Inferior parietal cortex (tissue), 1 donor: ENCODE measurements at regions not wholly inside any gene's neighbourhood (a gene's known extent, or its start where the extent isn't known, plus 50 kb on each side); places are given as distances from the start of the nearest gene placed in this dataset.
"Not testable (repeated sequence)": the region's sequence is repeated elsewhere in the genome, so short reads cannot be mapped to it uniquely, and the experiment has no call there.

Source experiments
- DNase-seq: peaks from one replicate; pipeline ENCODE4 v3.0.0-alpha.2; 2016; ENCODE audit errors: extremely low spot score

DNA sequence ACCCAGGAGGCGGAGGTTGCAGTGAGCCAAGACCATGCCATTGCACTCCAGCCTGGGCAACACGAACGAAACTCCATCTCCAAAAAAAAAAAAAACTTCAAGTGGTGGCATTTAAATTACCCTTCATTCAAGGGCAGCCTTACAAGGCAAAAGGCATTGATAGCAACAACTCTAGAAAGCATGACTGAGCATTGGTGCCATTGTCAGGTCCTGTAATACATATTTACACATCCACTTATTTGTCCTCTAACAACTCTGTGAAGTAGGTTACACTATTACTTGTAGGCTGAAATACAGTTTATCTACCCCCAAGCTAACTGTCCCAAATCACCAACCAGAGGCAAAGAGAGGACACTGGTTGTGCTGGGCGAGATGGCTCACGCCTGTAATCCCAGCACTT is 52.7 kb upstream of the LARP1 start:
- DNase-seq: no peak

- not testable (repeated sequence) for DNase-seq
Measured at GRCh38 chr5:154701725-154702124, 53.5 kb upstream of the LARP1 start.

- DNase-seq: no peak
Measured at GRCh38 chr5:154701181-154701580, 54.0 kb upstream of the LARP1 start.

DNA sequence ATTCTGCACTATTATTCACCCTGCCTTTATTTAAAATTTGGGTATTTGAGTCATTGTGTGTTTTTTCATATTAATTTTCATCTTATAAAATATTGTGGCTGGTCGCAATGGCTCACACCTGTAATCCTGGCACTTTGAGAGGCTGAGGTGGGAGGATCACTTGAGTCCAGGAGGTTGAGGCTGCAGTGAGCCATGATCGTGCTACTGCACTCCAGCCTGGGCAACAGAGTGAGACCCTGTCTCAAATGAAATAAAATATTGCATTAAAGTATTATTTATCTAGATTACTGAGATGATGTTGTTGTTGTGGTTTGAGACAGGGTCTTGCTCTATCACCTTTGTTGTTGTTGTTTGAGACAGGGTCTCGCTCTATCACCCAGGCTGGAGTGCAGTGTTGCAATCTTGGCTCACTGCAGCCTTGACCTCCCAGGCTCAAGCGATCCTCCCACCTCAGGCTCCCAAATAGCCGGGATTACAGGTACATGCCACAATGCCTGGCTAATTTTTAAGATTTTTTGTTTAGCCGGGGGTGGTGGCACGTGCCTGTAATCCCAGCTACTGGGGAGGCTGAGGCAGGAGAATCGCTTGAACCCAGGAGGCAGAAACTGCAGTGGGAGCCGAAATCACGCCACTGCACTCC is 54.8 kb upstream of the LARP1 start:
- not testable (repeated sequence) for DNase-seq

GRCh38 chr5:154698763-154699162 is 56.4 kb upstream of the LARP1 start:
- DNase-seq: no peak

- no peak for DNase-seq
Measured at GRCh38 chr5:154697371-154697770, 57.8 kb upstream of the LARP1 start.

DNA sequence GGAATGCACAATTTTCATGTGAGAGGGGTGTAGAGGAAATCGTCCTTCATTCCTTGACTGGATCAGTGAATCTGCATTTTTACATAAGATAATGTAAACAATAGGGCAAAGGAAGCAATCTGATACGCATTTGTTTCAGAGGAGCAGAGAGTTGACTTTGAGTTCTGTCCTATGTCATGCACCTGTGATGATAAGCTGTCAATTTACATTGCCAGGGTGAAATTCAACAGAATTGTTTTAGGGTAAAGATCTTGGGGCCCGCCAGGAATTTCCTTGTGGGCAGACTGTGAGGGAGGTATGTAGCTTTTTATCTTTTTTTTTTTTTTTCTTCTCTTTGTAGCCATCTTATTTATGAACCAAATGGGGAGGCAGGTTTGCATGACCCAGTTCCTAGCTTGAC is 58.3 kb upstream of the LARP1 start:
- DNase-seq: no peak

- no peak for DNase-seq
Measured at GRCh38 chr5:154694159-154694558, 61.0 kb upstream of the LARP1 start.

- DNase-seq: no peak
Measured at GRCh38 chr5:154690488-154690887, 64.7 kb upstream of the LARP1 start.

DNA sequence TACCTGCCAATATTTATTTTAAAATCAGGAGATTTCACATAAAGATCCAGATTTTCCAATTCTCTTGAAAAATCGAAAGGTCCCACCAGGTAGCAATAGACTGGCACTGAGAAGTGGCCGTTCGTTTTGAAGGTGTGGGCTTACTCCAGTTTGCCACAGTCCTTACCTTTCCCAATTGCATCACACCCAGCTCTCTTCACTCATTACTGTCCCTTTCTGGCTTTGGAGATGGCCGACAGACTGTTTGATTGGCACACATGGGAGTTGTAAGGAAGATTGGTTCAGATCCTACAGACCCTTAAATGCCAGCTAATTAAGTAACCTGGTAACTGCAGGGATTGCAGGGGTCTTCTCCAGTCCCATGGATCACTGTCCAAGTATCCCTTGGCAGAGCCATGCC is 68.7 kb upstream of the LARP1 start:
- DNase-seq: no peak

- DNase-seq: no peak
Measured at GRCh38 chr5:154683101-154683880, 71.9 kb upstream of the LARP1 start.

- DNase-seq: no peak
Measured at GRCh38 chr5:154679501-154679900, 75.7 kb upstream of the LARP1 start.

DNA sequence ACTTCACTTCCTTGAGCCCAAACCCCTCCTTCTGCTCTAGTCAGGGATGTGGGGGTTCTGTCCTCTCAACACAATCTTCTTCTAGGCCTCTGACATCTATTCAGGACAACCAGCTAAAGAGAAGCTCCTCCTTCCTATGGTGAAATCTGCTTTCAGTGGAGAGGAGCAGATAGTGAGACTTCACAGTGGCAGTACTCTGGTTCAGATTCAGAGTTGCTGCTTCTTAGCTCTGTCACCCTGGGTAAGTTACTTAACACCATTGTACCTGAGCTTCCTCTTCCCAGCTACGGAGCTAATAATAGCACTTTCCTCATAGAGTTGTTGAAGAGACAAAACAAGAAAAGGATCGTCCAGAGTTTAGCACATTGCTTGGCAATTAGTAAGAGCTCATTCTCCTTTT is 77.3 kb upstream of the LARP1 start:
- no peak for DNase-seq

- DNase-seq: no peak
Measured at GRCh38 chr5:154676508-154676907, 78.7 kb upstream of the LARP1 start.

GRCh38 chr5:154674029-154674428 is 81.1 kb upstream of the LARP1 start:
- DNase-seq: no peak

- no peak for DNase-seq
Measured at GRCh38 chr5:154673506-154673905, 81.7 kb upstream of the LARP1 start.

DNA sequence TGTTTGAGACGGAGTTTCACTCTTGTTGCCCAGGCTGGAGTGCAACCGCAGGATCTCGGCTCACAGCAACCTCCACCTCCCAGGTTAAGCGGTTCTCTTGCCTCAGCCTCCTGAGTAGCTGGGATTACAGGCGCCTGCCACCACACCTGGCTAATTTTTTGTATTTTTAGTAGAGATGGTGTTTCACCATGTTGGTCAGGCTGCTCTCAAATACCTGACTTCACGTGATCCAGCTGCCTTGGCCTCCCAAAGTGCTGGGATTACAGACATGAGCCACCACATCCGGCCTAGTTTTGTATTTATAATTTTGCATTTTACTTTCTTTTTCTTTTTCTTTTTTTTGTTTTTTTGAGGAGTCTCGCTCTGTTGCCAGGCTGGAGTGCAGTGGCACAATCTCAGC is 85.3 kb upstream of the LARP1 start:
- DNase-seq: not testable (repeated sequence)

DNA sequence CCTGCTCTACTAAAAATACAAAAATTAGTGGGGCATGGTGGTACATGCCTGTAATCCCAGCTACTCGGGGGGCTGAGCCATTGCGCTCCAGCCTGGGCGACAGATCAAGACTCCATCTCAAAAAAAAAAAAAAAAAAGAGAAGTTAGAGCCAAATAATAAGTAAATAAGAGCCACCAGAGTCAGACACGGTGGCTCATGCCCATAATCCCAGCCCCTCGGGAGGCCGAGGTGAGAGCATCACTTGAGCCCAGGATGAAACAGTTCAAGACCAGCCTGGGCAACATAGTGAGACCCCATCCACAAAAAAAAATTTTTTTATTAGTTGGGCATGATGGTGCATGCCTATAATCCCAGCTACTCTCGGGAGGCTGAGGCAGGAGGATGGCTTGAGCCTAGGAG is 85.8 kb upstream of the LARP1 start:
- DNase-seq: no peak

GRCh38 chr5:154664869-154665268 is 90.3 kb upstream of the LARP1 start:
- DNase-seq: no peak

DNA sequence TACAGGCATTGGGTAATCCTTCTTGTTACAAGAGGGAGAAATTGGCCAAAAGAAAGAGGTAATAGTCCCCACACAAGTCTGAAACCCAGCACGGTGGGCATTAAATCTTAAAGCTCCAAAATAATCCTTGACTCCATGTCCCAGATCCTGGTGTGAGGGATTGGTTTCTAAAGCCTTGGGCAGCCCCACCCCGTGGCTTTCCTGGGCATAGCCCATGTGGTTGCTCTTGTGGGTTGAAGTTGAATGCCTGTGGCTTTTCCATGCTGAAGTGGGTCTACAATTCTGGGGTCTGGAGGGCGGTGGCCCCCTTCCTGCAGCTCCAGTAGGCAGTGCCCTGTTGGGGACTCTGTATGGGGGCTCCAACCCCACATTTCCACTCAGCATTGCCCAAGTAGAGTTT is 91.8 kb upstream of the LARP1 start:
- no peak for DNase-seq

DNA sequence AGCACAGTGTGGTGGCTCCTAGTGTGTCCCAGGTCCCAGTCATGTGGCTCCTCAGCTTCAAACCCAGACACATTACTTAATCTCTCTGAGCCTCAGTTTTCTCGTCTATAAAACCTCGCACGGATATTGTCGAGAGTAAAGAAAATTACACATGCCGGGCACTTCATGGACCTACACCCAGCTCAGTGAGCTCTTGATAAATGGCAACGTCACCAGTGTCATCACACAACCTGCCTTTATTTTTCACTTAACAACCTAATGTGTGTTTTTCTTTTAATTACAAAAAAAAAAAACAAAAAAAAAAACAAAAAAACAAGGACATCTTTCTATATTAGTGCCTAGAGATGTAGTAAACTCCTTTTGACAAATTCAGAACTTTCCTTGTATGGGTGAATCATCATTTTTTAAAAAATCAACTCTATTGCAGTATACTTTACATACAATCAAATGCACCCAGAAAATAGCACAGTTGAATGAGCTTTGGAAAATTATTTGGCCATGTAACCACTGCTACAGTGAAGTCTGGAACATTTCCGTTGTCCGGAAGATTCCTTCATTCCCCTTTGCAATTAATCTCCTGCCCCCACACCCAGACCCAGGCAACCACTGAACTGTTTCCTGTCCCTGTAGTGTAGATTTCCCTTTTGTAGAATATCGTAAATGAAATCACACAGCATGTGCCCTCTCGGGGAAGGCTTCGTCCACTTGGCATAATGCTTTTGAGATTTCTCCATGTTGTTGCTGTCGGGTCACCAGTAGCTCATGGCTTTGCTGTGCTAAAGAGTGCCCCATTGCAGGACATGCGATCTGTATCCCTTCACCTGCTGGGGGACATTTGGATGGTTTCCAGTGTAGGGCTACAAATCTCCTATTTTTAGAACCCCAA is 100.4 kb upstream of the LARP1 start:
- DNase-seq: no peak

- DNase-seq: peak; percentile 40
Measured at GRCh38 chr5:154653764-154654485, 101.3 kb upstream of the LARP1 start.
